Upper lobe of left lung (tissue), 6 donors: ENCODE measurements at regions not wholly inside any gene's neighbourhood (a gene's known extent, or its start where the extent isn't known, plus 50 kb on each side); places are given as distances from the start of the nearest gene placed in this dataset.

Experiments used
- ATAC-seq, 2 donors: fragments of 200-7000 bp; cut with Tn5 transposase; one replicate each; pipeline ENCODE4 v1.9.1; 2022; ENCODE audit warnings: mild to moderate bottlenecking in 2 of 2, moderate library complexity in 2 of 2; ENCODE audit not compliant: low FRiP score in 2 of 2
- DNase-seq, 2 donors: peaks; one replicate each; pipeline ENCODE4 v3.0.0-alpha.2; 2019 to 2020
- H3K27ac ChIP-seq, 4 donors: fragments of 200-600 bp; sonication (generic); one replicate each; pipeline ENCODE4 v1.5.1; 2016 to 2019
- H3K27me3 ChIP-seq, 4 donors: fragments of 200-600 bp; sonication (generic); one replicate each; pipeline ENCODE4 v1.5.1; 2017 to 2019
- H3K36me3 ChIP-seq, 4 donors: fragments of 200-600 bp; sonication (generic); one replicate each; pipeline ENCODE4 v1.5.1; 2016 to 2019
- H3K4me1 ChIP-seq, 4 donors: fragments of 200-600 bp; sonication (generic); one replicate each; pipeline ENCODE4 v1.5.1; 2018 to 2019
- H3K4me3 ChIP-seq, 4 donors: fragments of 200-600 bp; sonication (generic); one replicate each; pipeline ENCODE4 v1.5.1; 2017 to 2019; ENCODE audit warnings: mild to moderate bottlenecking in 2 of 4, moderate library complexity in 1 of 4
- H3K9me3 ChIP-seq, 4 donors: fragments of 200-600 bp; sonication (generic); one replicate each; pipeline ENCODE4 v1.5.1; 2018 to 2019
- CTCF ChIP-seq, 6 experiments: fragments of 450-650 bp in 4 of 6; fragments of 200-600 bp in 2 of 6; sonication (generic) in 2 of 6; IDR thresholded peaks; one replicate each; pipeline ENCODE4 v1.5.1; 2016 to 2019; ENCODE audit warnings: antibody characterized with exemption in 6 of 6
- EP300 ChIP-seq, 4 donors: sonication (generic); formaldehyde crosslinking; IDR thresholded peaks; one replicate each; pipeline ENCODE4 v1.5.1; 2017; ENCODE audit warnings: antibody characterized with exemption in 4 of 4, control low read depth in 2 of 4
- POLR2A ChIP-seq, 4 donors: fragments of 450-650 bp; IDR thresholded peaks; one replicate each; pipeline ENCODE4 v1.5.1; 2016 to 2017; ENCODE audit warnings: antibody characterized with exemption in 4 of 4, mild to moderate bottlenecking in 2 of 4
- POLR2AphosphoS5 ChIP-seq, 2 donors: sonication (generic); formaldehyde crosslinking; IDR thresholded peaks; one replicate each; pipeline ENCODE4 v1.5.1; 2017; ENCODE audit warnings: antibody characterized with exemption in 2 of 2
- WGBS, 2 donors: methylation state at CpG; one replicate each; pipeline ENCODE4 v1.1.5; 2017 to 2018; 5-methylcytosine and 5-hydroxymethylcytosine counted together
- donor health status: DM: no; HTN: no; CAD: no; lungs with moderate emphysema.
- donor health status: DM: no; HTN: yes; CAD: no; lungs with severe emphysema.

GRCh38 chr12:18850752-18851151 is 112.8 kb downstream of the CAPZA3 start:
- H3K9me3 ChIP-seq, result no peaks in the 10 kb centered on the region
- ATAC-seq (no peak), DNase-seq (no peak)
- no peak for TF ChIP-seq POLR2AphosphoS5 (IDR thresholded peaks at IDR 0.05)
- no peak for TF ChIP-seq CTCF (IDR thresholded peaks at IDR 0.05)
- TF ChIP-seq EP300 (IDR thresholded peaks at IDR 0.05), result no peak
- TF ChIP-seq POLR2A (IDR thresholded peaks at IDR 0.05), result no peak
- no peak overlapping the region for H3K4me3 ChIP-seq
- H3K27me3 ChIP-seq, result no peaks in the 10 kb centered on the region
- no peak overlapping the region for H3K27ac ChIP-seq
- no peaks in the 10 kb centered on the region for H3K36me3 ChIP-seq
- no peaks in the 10 kb centered on the region for H3K4me1 ChIP-seq
- 41 to 100% methylated on average over 1 of the region's 1 CpG for WGBS, 2 donors

- Histone ChIP-seq H3K9me3 (no peaks in the 10 kb centered on the region), H3K27me3 (no peaks in the 10 kb centered on the region), H3K4me1 (no peaks in the 10 kb centered on the region), H3K4me3 (no peak overlapping the region), H3K36me3 (no peaks in the 10 kb centered on the region), H3K27ac (no peak overlapping the region)
- TF ChIP-seq EP300 (IDR thresholded peaks at IDR 0.05), result no peak
- TF ChIP-seq CTCF (IDR thresholded peaks at IDR 0.05), result no peak
- no peak for TF ChIP-seq POLR2AphosphoS5 (IDR thresholded peaks at IDR 0.05)
- TF ChIP-seq POLR2A (IDR thresholded peaks at IDR 0.05), result no peak
- no peak for DNase-seq
- no peak for ATAC-seq
- 41 to 52% methylated on average over 3 of the region's 3 CpGs for WGBS, 2 donors
Observed at GRCh38 chr12:18851271-18851670, 113.4 kb downstream of the CAPZA3 start.

- Histone ChIP-seq H3K4me3 (no peak overlapping the region), H3K27me3 (no peaks in the 10 kb centered on the region), H3K9me3 (no peaks in the 10 kb centered on the region), H3K27ac (no peak overlapping the region), H3K36me3 (no peaks in the 10 kb centered on the region), H3K4me1 (no peaks in the 10 kb centered on the region)
- WGBS, 2 donors, result 88 to 90% methylated on average over 6 of the region's 6 CpGs
- DNase-seq (no peak), ATAC-seq (no peak)
- TF ChIP-seq POLR2AphosphoS5 (IDR thresholded peaks at IDR 0.05), result no peak
- TF ChIP-seq CTCF (IDR thresholded peaks at IDR 0.05), result no peak
- no peak for TF ChIP-seq POLR2A (IDR thresholded peaks at IDR 0.05)
- TF ChIP-seq EP300 (IDR thresholded peaks at IDR 0.05), result no peak
Observed at GRCh38 chr12:18853570-18854366, 115.8 kb downstream of the CAPZA3 start.

GRCh38 chr12:18857656-18858055 is 119.7 kb downstream of the CAPZA3 start:
- H3K9me3 ChIP-seq, result no peaks in the 10 kb centered on the region
- no peaks in the 10 kb centered on the region for H3K4me1 ChIP-seq
- DNase-seq (no peak), ATAC-seq (no peak)
- H3K27me3 ChIP-seq, result no peaks in the 10 kb centered on the region
- H3K27ac ChIP-seq, result no peak overlapping the region
- TF ChIP-seq CTCF (IDR thresholded peaks at IDR 0.05) (no peak), EP300 (IDR thresholded peaks at IDR 0.05) (no peak), POLR2A (IDR thresholded peaks at IDR 0.05) (no peak), POLR2AphosphoS5 (IDR thresholded peaks at IDR 0.05) (no peak)
- no peaks in the 10 kb centered on the region for H3K36me3 ChIP-seq
- no peak overlapping the region for H3K4me3 ChIP-seq

GRCh38 chr12:18859400-18859799 is 121.5 kb downstream of the CAPZA3 start:
- Histone ChIP-seq H3K27ac (no peak overlapping the region), H3K9me3 (no peaks in the 10 kb centered on the region), H3K36me3 (no peaks in the 10 kb centered on the region), H3K27me3 (no peaks in the 10 kb centered on the region), H3K4me1 (no peaks in the 10 kb centered on the region), H3K4me3 (no peak overlapping the region)
- ATAC-seq (no peak), DNase-seq (no peak)
- 33 to 40% methylated on average over 1 of the region's 1 CpG for WGBS, 2 donors
- TF ChIP-seq CTCF (IDR thresholded peaks at IDR 0.05) (no peak), POLR2A (IDR thresholded peaks at IDR 0.05) (no peak), EP300 (IDR thresholded peaks at IDR 0.05) (no peak), POLR2AphosphoS5 (IDR thresholded peaks at IDR 0.05) (no peak)
